Gastrocnemius medialis (tissue), 4 donors: ENCODE measurements at regions not wholly inside any gene's neighbourhood (a gene's known extent, or its start where the extent isn't known, plus 50 kb on each side); places are given as distances from the start of the nearest gene placed in this dataset.
A peak's percentile ranks its signal among the peaks of the same experiment; 100 is the strongest.

Experiments used
- ATAC-seq, 2 donors: fragments of 150-250 bp; one replicate each; pipeline ENCODE4 v1.9.1; 2016
- DNase-seq, 2 donors: peaks; one replicate each; pipeline ENCODE4 v3.0.0-alpha.2; 2019
- H3K27ac ChIP-seq, 4 donors: fragments of 200-600 bp; sonication (generic); 1 replicate in 1 of 4; 2 replicates in 3 of 4; pipeline ENCODE4 v1.5.1; 2016 to 2018; ENCODE audit warnings: mild to moderate bottlenecking in 2 of 4, moderate library complexity in 1 of 4
- H3K27me3 ChIP-seq, 3 donors: fragments of 200-600 bp; sonication (generic) in 2 of 3; 1 replicate in 1 of 3; 2 replicates in 2 of 3; pipeline versions ENCODE4 v1.5.1 to v1.6.0; 2016 to 2019; ENCODE audit warnings: mild to moderate bottlenecking in 1 of 3, moderate library complexity in 1 of 3
- H3K36me3 ChIP-seq, 2 donors: fragments of 200-600 bp; sonication (generic) in 1 of 2; one replicate each; pipeline ENCODE4 v1.5.1; 2017 to 2018
- H3K4me1 ChIP-seq, 2 donors: fragments of 200-600 bp; sonication (generic) in 1 of 2; one replicate each; pipeline ENCODE4 v1.5.1; 2016 to 2017; ENCODE audit warnings: mild to moderate bottlenecking in 2 of 2
- H3K4me3 ChIP-seq, 4 donors: fragments of 200-600 bp; sonication (generic) in 3 of 4; 1 replicate in 1 of 4; 2 replicates in 3 of 4; pipeline ENCODE4 v1.5.1; 2016 to 2019; ENCODE audit warnings: mild to moderate bottlenecking in 2 of 4
- H3K9me3 ChIP-seq, 3 donors: fragments of 200-600 bp; sonication (generic) in 2 of 3; 1 replicate in 1 of 3; 2 replicates in 2 of 3; pipeline ENCODE4 v1.5.1; 2016 to 2019
- CTCF ChIP-seq, 5 experiments: fragments of 450-650 bp in 3 of 5; fragments of 200-600 bp in 2 of 5; sonication (generic) in 2 of 5; IDR thresholded peaks in 4 of 5; conservative IDR thresholded peaks in 1 of 5; 1 replicate in 4 of 5; 2 replicates in 1 of 5; pipeline ENCODE4 v1.5.1; 2016 to 2019; ENCODE audit warnings: antibody characterized with exemption in 5 of 5, mild to moderate bottlenecking in 3 of 5, moderate library complexity in 3 of 5
- POLR2A ChIP-seq, 2 donors: fragments of 450-650 bp; IDR thresholded peaks; one replicate each; pipeline ENCODE4 v1.6.1; 2017; ENCODE audit warnings: antibody characterized with exemption in 2 of 2, mild to moderate bottlenecking in 2 of 2, moderate library complexity in 2 of 2
- in situ Hi-C, 4 donors: fragments of 200-750 bp; cut with MboI; loops; one replicate each; pipeline versions ENCODE4 v1.15.0 to v1.8.0; 2017; ENCODE audit warnings: low sequenced_read_pairs in 4 of 4
- intact Hi-C: fragments of 100-400 bp; cut with DNase I; formaldehyde crosslinking; loops from one replicate; pipeline ENCODE4 v1.15.1; 2023; ENCODE audit warnings: low total_unique reads

DNA sequence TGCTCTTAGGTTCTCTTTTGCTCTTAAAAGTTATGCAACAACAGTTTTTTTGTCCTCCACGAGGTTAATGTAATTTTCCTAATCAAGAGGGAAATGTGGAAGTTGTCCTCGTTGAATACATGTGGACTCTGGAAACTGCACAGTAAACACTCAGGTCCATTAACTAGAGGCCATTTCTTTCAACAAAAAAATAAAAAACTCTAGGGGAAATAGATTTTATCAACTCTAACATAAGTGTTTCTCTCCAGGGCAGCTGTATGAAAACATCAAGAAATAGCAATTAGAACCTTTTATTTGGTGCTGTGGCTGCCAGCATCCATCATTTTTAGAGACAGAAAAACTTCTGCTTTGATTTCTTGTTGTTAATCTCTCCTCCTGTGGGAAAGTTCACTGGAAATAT, 288.6 kb downstream of the ICE1 start:
- Histone ChIP-seq H3K27ac (peak overlapping the region in 1 of 4 donors; percentile 27), H3K27me3 (no peaks in the 10 kb centered on the region), H3K36me3 (no peaks in the 10 kb centered on the region), H3K4me3 (no peak overlapping the region), H3K9me3 (no peaks in the 10 kb centered on the region), H3K4me1 (no peaks in the 10 kb centered on the region)
- intact Hi-C loops = no loop called here
- no peak for DNase-seq
- TF ChIP-seq POLR2A (IDR thresholded peaks at IDR 0.05) (no peak), CTCF (IDR thresholded peaks at IDR 0.05 in 4 of 5, conservative IDR thresholded peaks at IDR 0.05 in 1 of 5) (no peak)
- no peak for ATAC-seq
- in situ Hi-C loops = no loop called here

- Histone ChIP-seq H3K9me3 (no peaks in the 10 kb centered on the region), H3K27me3 (no peaks in the 10 kb centered on the region), H3K27ac (peak overlapping the region in 1 of 4 donors; percentile 27), H3K36me3 (no peaks in the 10 kb centered on the region), H3K4me3 (no peak overlapping the region), H3K4me1 (no peaks in the 10 kb centered on the region)
- DNase-seq (no peak), ATAC-seq (no peak)
- in situ Hi-C loops = no loop called here
- TF ChIP-seq POLR2A (IDR thresholded peaks at IDR 0.05) = no peak
- TF ChIP-seq CTCF (IDR thresholded peaks at IDR 0.05 in 4 of 5, conservative IDR thresholded peaks at IDR 0.05 in 1 of 5) = no peak
- intact Hi-C loops = no loop called here
Measured at GRCh38 chr5:5710471-5710870, 288.0 kb downstream of the ICE1 start.

- Histone ChIP-seq H3K36me3 (no peaks in the 10 kb centered on the region), H3K4me3 (no peak overlapping the region), H3K27ac (no peak overlapping the region), H3K9me3 (no peaks in the 10 kb centered on the region), H3K4me1 (peaks cover 0 to 4% of the 10 kb centered on the region in 2 donors), H3K27me3 (no peaks in the 10 kb centered on the region)
- no peak for TF ChIP-seq POLR2A (IDR thresholded peaks at IDR 0.05)
- no peak for TF ChIP-seq CTCF (IDR thresholded peaks at IDR 0.05 in 4 of 5, conservative IDR thresholded peaks at IDR 0.05 in 1 of 5)
- no peak for ATAC-seq
- no peak for DNase-seq
- intact Hi-C loops (no loop called here), in situ Hi-C loops (no loop called here)
Measured at GRCh38 chr5:5708367-5708919, 286.0 kb downstream of the ICE1 start.

- no peak for TF ChIP-seq CTCF (IDR thresholded peaks at IDR 0.05 in 4 of 5, conservative IDR thresholded peaks at IDR 0.05 in 1 of 5)
- TF ChIP-seq POLR2A (IDR thresholded peaks at IDR 0.05) = no peak
- in situ Hi-C loops (no loop called here), intact Hi-C loops (no loop called here)
- Histone ChIP-seq H3K4me1 (peaks cover 0 to 4% of the 10 kb centered on the region in 2 donors), H3K4me3 (no peak overlapping the region), H3K36me3 (no peaks in the 10 kb centered on the region), H3K9me3 (no peaks in the 10 kb centered on the region), H3K27me3 (no peaks in the 10 kb centered on the region), H3K27ac (no peak overlapping the region)
- DNase-seq = no peak
- ATAC-seq = no peak
Measured at GRCh38 chr5:5705010-5705409, 282.5 kb downstream of the ICE1 start.

- intact Hi-C loops = no loop called here
- Histone ChIP-seq H3K4me1 (peaks cover 0 to 4% of the 10 kb centered on the region in 2 donors), H3K27me3 (no peaks in the 10 kb centered on the region), H3K36me3 (no peaks in the 10 kb centered on the region), H3K4me3 (no peak overlapping the region), H3K9me3 (no peaks in the 10 kb centered on the region), H3K27ac (no peak overlapping the region)
- no peak for DNase-seq
- no peak for ATAC-seq
- in situ Hi-C loops = no loop called here
- TF ChIP-seq POLR2A (IDR thresholded peaks at IDR 0.05) (no peak), CTCF (IDR thresholded peaks at IDR 0.05 in 4 of 5, conservative IDR thresholded peaks at IDR 0.05 in 1 of 5) (no peak)
Measured at GRCh38 chr5:5704352-5704751, 281.9 kb downstream of the ICE1 start.
